Skeletal muscle satellite cell (primary cell): ENCODE measurements at regions not wholly inside any gene's neighbourhood (a gene's known extent, or its start where the extent isn't known, plus 50 kb on each side); places are given as distances from the start of the nearest gene placed in this dataset.
"Not testable (repeated sequence)": the region's sequence is repeated elsewhere in the genome, so short reads cannot be mapped to it uniquely, and the experiment has no call there.

Experiments
- H3K27me3 ChIP-seq: 2 replicates; pipeline ENCODE4 v1.7.0; 2013; ENCODE audit warnings: low read length; ENCODE audit not compliant: control insufficient read depth, insufficient read depth
- H3K36me3 ChIP-seq: 2 replicates; pipeline ENCODE4 v1.7.0; 2013; ENCODE audit warnings: mild to moderate bottlenecking, control low read depth, low read length; ENCODE audit not compliant: insufficient read depth
- H3K4me1 ChIP-seq: 2 replicates; pipeline ENCODE4 v1.7.0; 2013; ENCODE audit warnings: low read length; ENCODE audit not compliant: control insufficient read depth, insufficient read depth
- H3K4me2 ChIP-seq: 2 replicates; pipeline ENCODE4 v1.7.0; 2013; ENCODE audit warnings: mild to moderate bottlenecking, low read length
- H3K4me3 ChIP-seq: 2 replicates; pipeline ENCODE4 v1.7.0; 2013; ENCODE audit warnings: low read length
- H3K9ac ChIP-seq: 2 replicates; pipeline ENCODE4 v1.7.0; 2013; ENCODE audit warnings: mild to moderate bottlenecking, low read depth, low read length, moderate library complexity
- H3K9me3 ChIP-seq: replicated peaks from 2 replicates; pipeline ENCODE4 v1.7.0; 2013; ENCODE audit warnings: mild to moderate bottlenecking, control low read depth, low read length

DNA sequence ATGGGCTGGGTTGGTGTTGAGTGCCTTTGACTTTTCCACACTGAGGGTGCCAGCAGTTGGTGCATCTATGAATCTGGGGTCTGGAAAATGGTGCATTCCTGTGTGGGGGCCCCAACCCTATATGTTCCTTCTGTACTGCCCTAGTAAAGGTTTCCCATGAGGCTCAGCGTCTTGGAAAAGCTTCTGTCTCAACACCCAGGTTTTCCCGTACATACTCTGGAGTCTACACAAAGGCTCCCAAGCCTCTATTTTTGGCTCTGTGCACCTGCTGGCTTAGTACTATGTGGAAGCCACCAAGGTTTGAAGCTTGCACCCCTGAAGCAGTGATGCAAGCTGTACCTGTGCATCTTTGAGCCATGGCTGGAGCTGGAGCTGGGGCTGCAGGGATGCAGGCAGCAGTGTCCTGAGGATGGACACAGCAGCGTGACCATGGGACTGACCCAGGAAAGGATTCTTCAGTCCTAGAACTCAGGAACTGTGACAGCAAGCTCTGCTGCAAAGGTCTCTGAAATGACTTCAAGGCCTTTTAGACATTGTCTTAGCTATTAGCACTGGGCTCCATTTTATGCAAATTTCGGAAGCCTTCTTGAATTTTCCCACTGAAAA, 282.7 kb downstream of the POTED start:
- not testable (repeated sequence) for H3K4me2 ChIP-seq, H3K9ac ChIP-seq, H3K36me3 ChIP-seq, H3K4me3 ChIP-seq, H3K9me3 ChIP-seq, H3K4me1 ChIP-seq, H3K27me3 ChIP-seq

- H3K36me3 ChIP-seq, H3K4me2 ChIP-seq, H3K27me3 ChIP-seq, H3K9me3 ChIP-seq, H3K4me3 ChIP-seq, H3K9ac ChIP-seq, H3K4me1 ChIP-seq: not testable (repeated sequence)
Observed at GRCh38 chr21:13889176-13889575, 279.6 kb downstream of the POTED start.

DNA sequence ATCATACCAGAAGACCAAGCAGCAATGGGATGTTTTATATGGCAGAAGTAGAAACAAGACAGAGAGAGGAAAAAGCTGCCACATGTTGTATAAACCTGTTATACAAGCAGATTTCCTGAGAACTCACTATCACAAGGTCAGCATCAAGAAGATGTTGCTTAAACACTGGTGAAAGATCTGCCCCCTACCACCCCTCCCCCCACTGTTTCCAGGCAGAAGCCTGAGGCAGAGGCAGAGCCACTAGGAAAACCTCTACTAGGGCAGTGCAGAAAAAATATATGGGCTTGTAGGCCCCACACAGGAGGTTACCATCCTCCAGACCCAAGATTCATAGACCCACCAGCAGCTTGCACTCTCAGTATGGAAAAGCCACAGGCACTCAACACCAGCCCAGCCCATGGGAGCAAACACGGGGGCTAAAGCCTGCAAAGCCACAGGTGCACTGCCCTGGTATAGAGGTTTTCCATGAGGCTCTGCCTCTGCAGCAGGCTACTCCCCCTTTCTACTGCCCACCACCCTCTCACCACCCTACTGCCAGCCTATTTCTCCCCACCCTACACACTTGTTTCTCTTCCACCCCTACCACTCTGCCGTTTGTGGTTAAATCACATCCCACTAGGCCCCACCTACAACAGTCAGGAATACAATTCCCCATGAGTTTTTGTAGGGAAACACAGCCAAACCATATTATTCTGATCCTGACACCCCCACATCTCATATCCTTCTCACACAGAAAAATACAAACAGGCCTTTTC, 274.2 kb downstream of the POTED start:
- not testable (repeated sequence) for H3K4me2 ChIP-seq, H3K4me1 ChIP-seq, H3K36me3 ChIP-seq

DNA sequence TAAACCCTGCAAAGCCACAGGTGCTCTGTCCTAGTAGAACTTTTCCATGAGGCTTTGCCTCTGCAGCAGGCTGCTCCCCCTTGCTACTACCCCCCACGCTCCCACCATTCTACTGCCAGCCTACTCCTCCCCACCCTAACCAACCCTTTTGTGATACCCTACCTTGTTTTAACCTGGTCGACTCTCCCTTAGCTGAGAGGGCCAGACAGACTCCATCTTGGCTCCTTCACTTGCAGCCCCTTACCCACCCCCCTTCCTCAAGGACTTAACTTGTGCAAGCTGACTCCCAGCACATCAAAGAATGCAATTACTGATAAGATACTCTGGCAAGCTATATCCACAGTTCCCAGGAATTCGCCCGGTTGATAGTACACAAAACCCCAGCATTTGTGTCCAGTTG, 267.9 kb downstream of the POTED start:
- H3K27me3 ChIP-seq, H3K9me3 ChIP-seq, H3K4me3 ChIP-seq, H3K9ac ChIP-seq, H3K4me1 ChIP-seq, H3K36me3 ChIP-seq, H3K4me2 ChIP-seq: not testable (repeated sequence)

More for the DNA sequence above, 274.2 kb downstream of the POTED start:
- H3K9me3 ChIP-seq, H3K27me3 ChIP-seq, H3K9ac ChIP-seq, H3K4me3 ChIP-seq: not testable (repeated sequence)

DNA sequence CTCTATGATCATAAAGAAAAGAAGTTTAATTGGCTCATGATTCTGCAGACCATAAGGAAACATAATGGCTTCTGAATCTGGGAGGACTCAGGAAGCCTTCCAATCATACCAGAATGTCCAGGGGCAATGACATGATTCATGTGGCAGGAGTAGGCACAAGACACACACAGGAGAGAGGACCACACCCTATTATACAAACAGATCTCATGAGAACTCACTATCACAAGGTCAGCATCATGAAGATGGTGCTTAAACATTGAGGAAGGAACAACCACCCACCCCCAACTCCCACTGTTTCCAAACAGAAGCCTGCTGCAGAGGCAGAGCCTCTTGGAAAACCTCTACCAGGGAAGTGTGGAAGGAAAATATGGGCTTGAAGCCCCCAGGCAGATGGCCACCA, 267.4 kb downstream of the POTED start:
- not testable (repeated sequence) for H3K27me3 ChIP-seq, H3K9ac ChIP-seq, H3K4me3 ChIP-seq, H3K4me1 ChIP-seq, H3K9me3 ChIP-seq, H3K36me3 ChIP-seq, H3K4me2 ChIP-seq

DNA sequence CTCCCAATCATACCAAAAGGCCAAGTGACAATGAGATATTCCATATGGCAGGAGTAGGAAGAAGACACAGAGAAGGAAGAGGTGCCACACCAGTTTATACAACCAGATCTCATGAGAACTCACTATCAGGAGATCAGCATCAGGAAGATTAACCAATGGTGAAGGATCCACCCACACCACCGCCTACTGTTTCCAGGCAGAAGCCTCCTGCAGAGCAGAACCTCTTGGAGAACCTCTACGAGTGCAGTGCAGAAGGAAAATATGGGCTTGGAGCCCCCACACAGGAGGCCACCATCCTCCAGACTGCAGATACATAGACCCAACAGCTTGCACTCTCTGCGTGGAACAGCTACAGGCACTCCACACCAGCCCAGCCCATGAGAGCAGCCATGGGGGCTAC, 264.4 kb downstream of the POTED start:
- H3K4me3 ChIP-seq, H3K4me1 ChIP-seq, H3K27me3 ChIP-seq, H3K36me3 ChIP-seq, H3K4me2 ChIP-seq, H3K9ac ChIP-seq, H3K9me3 ChIP-seq: not testable (repeated sequence)

DNA sequence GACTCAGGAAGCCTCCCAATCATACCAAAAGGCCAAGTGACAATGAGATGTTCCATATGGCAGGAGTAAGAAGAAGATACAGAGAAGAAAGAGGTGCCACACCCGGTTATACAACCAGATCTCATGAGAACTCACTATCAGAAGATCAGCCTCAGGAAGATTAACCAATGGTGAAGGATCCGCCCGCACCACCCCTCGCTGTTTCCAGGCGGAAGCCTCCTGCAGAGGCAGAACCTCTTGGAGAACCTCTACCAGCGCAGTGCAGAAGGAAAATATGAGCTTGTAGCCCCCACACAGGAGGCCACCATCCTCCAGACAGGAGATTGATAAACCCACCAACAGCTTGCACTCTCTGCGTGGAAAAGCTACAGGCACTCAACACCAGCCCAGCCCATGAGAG, 245.1 kb downstream of the POTED start:
- no peaks in the 10 kb centered on the region for H3K36me3 ChIP-seq
- H3K4me2 ChIP-seq = no peak overlapping the region
- no peaks in the 10 kb centered on the region for H3K27me3 ChIP-seq
- no peaks in the 10 kb centered on the region for H3K4me1 ChIP-seq
- H3K4me3 ChIP-seq = no peak overlapping the region
- H3K9me3 ChIP-seq = no peaks in the 10 kb centered on the region
- H3K9ac ChIP-seq = no peak overlapping the region

- not testable (repeated sequence) for H3K36me3 ChIP-seq, H3K9ac ChIP-seq, H3K9me3 ChIP-seq, H3K4me1 ChIP-seq, H3K4me3 ChIP-seq, H3K4me2 ChIP-seq, H3K27me3 ChIP-seq
Observed at GRCh38 chr21:13850808-13851207, 241.2 kb downstream of the POTED start.

DNA sequence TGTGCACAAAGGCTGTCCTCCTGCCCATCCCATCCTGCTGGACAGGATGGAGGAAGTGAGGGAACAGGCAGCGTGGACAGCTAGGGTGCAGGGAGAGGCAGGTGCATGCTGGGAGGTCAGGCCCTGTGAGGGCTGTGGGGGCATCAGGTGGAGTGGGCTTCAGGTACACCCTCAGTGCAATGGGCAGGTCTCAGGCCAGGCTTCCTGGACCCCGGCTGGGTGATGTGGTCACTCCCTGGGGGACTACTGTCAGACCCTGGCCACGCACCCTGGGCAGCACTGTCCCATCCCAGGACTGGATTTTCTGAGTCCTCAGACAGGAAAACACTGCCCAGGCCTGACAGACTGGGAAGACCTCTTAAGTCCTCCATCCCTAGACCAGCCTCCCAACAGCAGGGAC, 239.9 kb downstream of the POTED start:
- H3K27me3 ChIP-seq, H3K36me3 ChIP-seq, H3K9me3 ChIP-seq, H3K4me3 ChIP-seq, H3K4me2 ChIP-seq, H3K4me1 ChIP-seq, H3K9ac ChIP-seq: not testable (repeated sequence)

- not testable (repeated sequence) for H3K4me3 ChIP-seq, H3K27me3 ChIP-seq, H3K4me2 ChIP-seq, H3K4me1 ChIP-seq, H3K9ac ChIP-seq, H3K9me3 ChIP-seq, H3K36me3 ChIP-seq
Observed at GRCh38 chr21:13846718-13847117, 237.1 kb downstream of the POTED start.

- H3K27me3 ChIP-seq, H3K9ac ChIP-seq, H3K4me3 ChIP-seq, H3K4me2 ChIP-seq, H3K9me3 ChIP-seq, H3K36me3 ChIP-seq, H3K4me1 ChIP-seq: not testable (repeated sequence)
Observed at GRCh38 chr21:13844574-13844973, 235.0 kb downstream of the POTED start.

DNA sequence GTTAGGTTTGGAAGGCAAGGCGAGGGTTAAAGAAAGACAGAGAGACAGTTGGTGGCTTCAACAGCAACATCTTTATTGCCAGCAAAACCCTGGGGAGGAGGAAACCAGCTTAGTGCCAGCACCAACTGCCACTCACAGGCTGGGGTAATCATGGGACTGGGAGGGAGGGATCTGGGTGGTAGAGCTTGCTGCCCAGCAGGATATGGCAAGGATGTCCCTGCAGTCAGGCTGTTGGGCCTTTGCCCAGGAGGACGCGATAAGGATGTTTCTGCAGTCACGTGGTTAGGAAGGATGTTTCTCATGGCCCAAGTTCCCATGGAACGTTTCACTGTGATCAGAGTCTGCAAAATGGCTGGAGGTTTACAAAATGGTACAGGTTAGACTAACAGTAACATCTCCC, 233.5 kb downstream of the POTED start:
- not testable (repeated sequence) for H3K4me2 ChIP-seq, H3K9ac ChIP-seq, H3K4me1 ChIP-seq, H3K36me3 ChIP-seq, H3K27me3 ChIP-seq, H3K9me3 ChIP-seq, H3K4me3 ChIP-seq
